Right ventricle myocardium superior (tissue), 1 donor: ENCODE measurements at regions not wholly inside any gene's neighbourhood (a gene's known extent, or its start where the extent isn't known, plus 50 kb on each side); places are given as distances from the start of the nearest gene placed in this dataset.

ENCODE experiments used
- ATAC-seq: fragments of 200-7000 bp; cut with Tn5 transposase; one replicate; pipeline ENCODE4 v1.9.1; 2020; ENCODE audit warnings: mild to moderate bottlenecking; ENCODE audit not compliant: poor library complexity
- DNase-seq: peaks from one replicate; pipeline ENCODE4 v3.0.0-alpha.2; 2020
- intact Hi-C: fragments of 100-400 bp; cut with DNase I; formaldehyde crosslinking; loops from one replicate; pipeline ENCODE4 v1.11.2; 2022
- donor health status: DM: no; HTN: yes; CAD: no; lungs with severe emphysema.

- intact Hi-C loops, result no loop called here
- ATAC-seq (no peak), DNase-seq (no peak)
These were observed 153.8 kb downstream of the AREG start for GRCh38 chr4:74598611-74599325.

DNA sequence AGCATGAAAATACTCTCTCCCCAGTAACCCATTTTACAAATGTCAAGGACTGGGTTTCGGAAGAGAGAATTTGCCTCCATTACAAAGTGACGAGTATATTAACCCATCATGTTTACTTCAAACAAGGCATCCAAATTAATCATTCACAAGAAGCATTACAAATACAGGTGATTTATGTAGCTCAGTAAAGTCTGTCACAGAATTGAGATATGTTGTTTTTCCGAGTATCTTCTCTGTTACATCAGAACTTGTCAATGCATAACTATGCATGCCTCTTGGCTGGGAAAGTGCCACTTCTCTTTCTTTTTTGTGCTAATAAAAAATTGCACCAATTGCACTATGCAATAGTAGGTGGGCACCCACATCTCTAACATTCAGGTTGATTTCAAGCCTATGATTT, 158.2 kb downstream of the AREG start:
- ATAC-seq (no peak), DNase-seq (no peak)
- intact Hi-C loops, result no loop called here

GRCh38 chr4:74608151-74608949, 163.4 kb downstream of the AREG start:
- intact Hi-C loops, result no loop called here
- no peak for DNase-seq

GRCh38 chr4:74610491-74610890, 165.6 kb downstream of the AREG start:
- ATAC-seq, result peak; percentile 89

More at GRCh38 chr4:74608151-74608949, 163.4 kb downstream of the AREG start:
- no peak for ATAC-seq

DNA sequence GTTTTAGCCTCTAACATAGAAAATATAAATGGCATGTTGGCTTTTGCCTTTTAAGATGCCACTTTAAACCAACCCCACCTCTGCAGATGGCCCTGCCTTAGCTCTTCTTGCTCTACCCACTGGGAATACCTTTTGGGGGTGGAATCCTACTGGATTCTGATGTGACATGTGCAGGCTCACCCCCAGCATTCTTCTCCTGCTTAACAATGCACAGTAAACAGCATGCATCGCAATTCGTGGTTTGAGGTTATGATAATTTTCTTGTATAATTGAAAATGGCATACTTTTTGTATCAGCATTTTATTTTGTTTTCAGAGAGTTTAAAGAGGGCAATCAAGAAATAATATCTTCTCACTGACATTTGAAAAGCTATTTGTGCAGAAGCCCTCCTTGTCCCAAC, 167.9 kb downstream of the AREG start:
- DNase-seq (no peak), ATAC-seq (no peak)
- intact Hi-C loops, result no loop called here

More at GRCh38 chr4:74610491-74610890, 165.6 kb downstream of the AREG start:
- DNase-seq, result no peak
- intact Hi-C loops, result no loop called here

DNA sequence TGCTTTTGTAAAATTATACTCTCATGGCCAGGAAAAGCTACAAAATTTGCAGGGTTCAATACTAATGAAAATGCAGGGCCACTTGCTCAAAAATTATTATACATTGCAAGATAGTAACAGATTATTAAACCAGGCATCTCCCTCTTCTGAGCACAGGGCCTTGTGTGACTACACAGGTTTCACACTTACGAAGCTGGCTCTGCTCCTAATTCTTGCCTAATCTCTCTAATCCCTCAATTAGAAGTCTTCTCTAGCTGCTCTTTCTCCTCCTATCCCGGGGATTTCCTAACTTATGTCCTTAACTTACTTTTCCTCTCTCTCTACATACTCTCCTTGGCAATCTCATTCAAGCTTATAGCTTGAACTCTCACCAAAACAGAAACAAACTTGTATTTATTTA, 168.3 kb downstream of the AREG start:
- no peak for DNase-seq
- ATAC-seq, result no peak
- intact Hi-C loops, result no loop called here

GRCh38 chr4:74615411-74615810, 170.5 kb downstream of the AREG start:
- intact Hi-C loops, result no loop called here
- DNase-seq, result no peak
- no peak for ATAC-seq

DNA sequence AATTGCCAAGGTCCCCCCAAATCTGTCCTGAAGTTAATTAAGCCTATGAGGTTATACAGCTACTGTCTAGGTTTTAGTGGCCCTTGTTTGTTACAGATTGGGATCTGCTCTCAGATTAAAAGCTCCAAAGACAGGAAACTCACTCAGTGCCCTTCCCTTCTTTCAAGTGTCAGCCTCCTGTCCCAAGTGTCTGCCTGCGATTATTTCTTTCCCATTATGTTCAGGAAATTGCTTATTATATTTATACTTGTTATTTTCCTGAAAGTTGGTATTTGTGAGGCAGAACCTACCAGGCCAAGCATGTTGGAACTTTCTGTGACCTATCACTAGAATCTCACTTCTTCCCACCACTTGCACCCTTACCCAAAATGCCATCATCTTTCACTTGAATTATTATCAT, 173.2 kb downstream of the AREG start:
- ATAC-seq (no peak), DNase-seq (no peak)
- intact Hi-C loops, result no loop called here

- no peak for DNase-seq
- intact Hi-C loops, result no loop called here
- no peak for ATAC-seq
These were observed 173.7 kb downstream of the AREG start for GRCh38 chr4:74618659-74619058.

GRCh38 chr4:74619931-74620702, 174.2 kb downstream of the BTC start:
- intact Hi-C loops, result no loop called here
- ATAC-seq, result peak; percentile 61
- no peak for DNase-seq

GRCh38 chr4:74621616-74622015, 172.7 kb downstream of the BTC start:
- ATAC-seq (no peak), DNase-seq (no peak)
- intact Hi-C loops, result no loop called here

- DNase-seq (no peak), ATAC-seq (peak; percentile 75)
- intact Hi-C loops, result no loop called here
These were observed 171.3 kb downstream of the BTC start for GRCh38 chr4:74623041-74623440.

DNA sequence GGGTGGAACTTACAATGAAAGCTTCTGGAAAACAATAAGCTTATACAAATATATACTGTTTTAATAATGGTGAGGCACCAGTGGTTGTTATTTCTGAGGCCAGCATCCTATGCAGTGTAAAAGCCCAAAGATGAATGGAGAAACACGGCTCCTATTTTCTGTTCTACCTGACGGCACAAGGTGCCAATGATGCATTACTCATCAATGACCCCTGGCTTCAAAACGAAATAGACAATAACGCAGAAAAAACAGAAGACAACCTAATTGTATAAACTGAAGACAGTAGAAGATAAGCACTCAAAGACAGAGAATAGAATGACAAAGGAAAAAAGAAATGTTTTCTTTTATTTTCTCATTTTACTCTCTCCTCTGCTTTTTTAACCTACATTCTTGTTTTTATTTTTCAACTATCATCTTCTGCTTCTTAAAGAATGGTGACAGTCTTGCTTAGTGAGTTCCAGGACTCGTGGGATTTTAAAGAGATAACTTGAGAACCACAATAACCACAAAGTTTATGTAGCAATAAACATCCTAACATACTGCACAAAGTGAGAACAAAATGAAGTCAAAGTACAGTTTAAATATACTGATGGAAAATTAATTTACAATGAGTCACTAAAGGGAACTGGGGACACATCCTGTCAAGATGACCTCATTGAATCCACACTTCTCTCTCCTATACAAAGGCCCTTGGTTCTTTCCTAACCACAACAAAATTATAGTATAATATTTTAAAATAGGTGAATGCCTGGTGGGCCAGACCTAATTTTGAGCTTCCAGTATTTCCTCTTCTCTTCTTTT, 169.8 kb downstream of the BTC start:
- intact Hi-C loops, result no loop called here
- DNase-seq (no peak), ATAC-seq (no peak)

DNA sequence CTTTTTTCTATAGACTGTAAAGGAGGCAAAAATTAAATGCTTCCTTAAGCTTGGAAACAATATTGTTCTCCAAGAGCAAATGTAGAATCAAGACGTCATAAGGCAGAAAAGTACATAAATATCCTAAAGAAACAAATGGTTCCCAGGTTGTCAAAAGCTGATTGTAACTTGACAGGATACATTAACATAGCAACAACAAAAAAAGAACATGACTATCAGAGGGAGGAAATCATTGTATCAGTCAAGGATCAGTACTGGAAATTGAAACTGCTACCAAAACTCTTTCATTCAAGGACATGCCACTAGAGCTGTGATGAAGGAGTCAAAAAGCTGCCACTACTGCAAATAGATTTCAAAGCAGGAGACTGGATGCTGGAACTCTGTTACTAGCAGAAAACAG, 168.3 kb downstream of the BTC start:
- DNase-seq (no peak), ATAC-seq (no peak)
- intact Hi-C loops, result no loop called here

DNA sequence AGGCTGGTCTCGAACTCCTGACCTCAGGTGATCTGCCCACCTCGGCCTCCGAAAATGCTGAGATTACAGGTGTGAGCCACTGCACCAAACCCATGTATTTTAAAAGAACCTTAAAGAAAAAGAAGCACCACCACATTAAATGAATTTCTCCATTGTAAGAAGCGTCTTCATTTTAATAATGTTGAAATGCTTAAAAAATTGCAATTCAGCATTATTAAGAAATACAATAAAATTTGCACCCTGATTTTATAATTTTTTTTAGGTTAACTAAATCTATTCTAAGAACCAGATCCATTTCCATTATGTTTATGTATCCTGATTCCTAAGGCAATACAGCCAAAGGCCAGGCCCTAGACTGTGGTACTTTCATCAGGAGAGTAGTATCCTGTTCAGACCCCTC, 167.2 kb downstream of the BTC start:
- ATAC-seq (no peak), DNase-seq (no peak)
- intact Hi-C loops, result no loop called here

DNA sequence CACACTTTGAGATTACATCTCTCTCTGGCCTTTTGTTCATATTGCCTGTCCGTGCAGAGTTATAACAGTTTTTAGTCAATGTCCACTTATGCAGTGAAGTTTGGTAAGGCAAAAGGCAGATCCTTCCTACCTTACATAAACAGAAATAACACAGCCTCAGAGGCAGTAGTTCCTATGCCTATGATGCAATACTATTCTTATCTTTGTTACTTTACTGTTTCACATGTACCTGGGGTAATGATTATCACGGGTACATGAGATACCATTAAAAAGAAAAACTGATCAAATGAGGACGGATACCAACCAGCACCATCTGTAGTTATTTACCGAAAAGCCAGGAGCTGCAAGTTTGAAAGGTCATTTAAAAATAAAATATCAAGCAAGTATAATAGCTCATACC, 166.8 kb downstream of the BTC start:
- no peak for DNase-seq
- ATAC-seq, result no peak
- intact Hi-C loops, result no loop called here

GRCh38 chr4:74628852-74629620, 165.3 kb downstream of the BTC start:
- ATAC-seq (no peak), DNase-seq (no peak)
- intact Hi-C loops, result no loop called here

DNA sequence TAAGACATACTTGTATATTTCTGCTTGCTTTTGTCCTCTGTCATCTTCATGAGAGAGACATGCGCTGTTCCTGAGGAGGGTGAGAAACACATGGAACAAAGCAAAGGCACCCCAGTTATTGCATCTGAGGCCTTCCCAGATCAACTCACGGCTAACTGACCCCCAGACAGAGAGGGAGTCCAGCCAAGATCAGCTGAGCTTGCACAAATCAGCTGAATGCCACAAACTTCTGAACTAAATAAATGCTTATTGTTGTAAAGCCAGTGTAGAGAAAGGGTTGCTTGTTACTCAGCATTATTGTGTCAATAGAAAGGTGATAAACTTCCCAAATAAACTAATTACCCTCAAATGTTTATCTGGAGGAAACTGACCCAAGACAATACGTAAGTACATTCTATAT, 163.8 kb downstream of the BTC start:
- ATAC-seq (no peak), DNase-seq (no peak)
- intact Hi-C loops, result no loop called here
